GM19468 (cell line): ENCODE measurements at regions not wholly inside any gene's neighbourhood (a gene's known extent, or its start where the extent isn't known, plus 50 kb on each side); places are given as distances from the start of the nearest gene placed in this dataset.
"Not testable (repeated sequence)": the region's sequence is repeated elsewhere in the genome, so short reads cannot be mapped to it uniquely, and the experiment has no call there.

Experiments
- ATAC-seq: cut with Tn5 transposase; IDR thresholded peaks from one replicate; pipeline ENCODE4 v1.9.1; 2021; ENCODE audit warnings: mild to moderate bottlenecking, moderate library complexity, moderate number of reproducible peaks; ENCODE audit not compliant: unreplicated experiment; ENCODE audit errors: extremely low read depth

GRCh38 chr9:78383130-78383529 is 86.2 kb downstream of the PSAT1 start:
- no peak for ATAC-seq

- ATAC-seq, result no peak
Observed at GRCh38 chr9:78386348-78386747, 89.4 kb downstream of the PSAT1 start.

GRCh38 chr9:78386773-78387172 is 89.8 kb downstream of the PSAT1 start:
- ATAC-seq, result no peak

- ATAC-seq, result no peak
Observed at GRCh38 chr9:78393340-78393739, 96.4 kb downstream of the PSAT1 start.

- no peak for ATAC-seq
Observed at GRCh38 chr9:78393932-78394331, 97.0 kb downstream of the PSAT1 start.

GRCh38 chr9:78396087-78396486 is 99.2 kb downstream of the PSAT1 start:
- no peak for ATAC-seq

GRCh38 chr9:78397045-78397444 is 100.1 kb downstream of the PSAT1 start:
- ATAC-seq, result no peak

- ATAC-seq, result no peak
Observed at GRCh38 chr9:78397454-78397853, 100.5 kb downstream of the PSAT1 start.

- no peak for ATAC-seq
Observed at GRCh38 chr9:78399153-78399552, 102.2 kb downstream of the PSAT1 start.

GRCh38 chr9:78400496-78400895 is 103.6 kb downstream of the PSAT1 start:
- no peak for ATAC-seq

GRCh38 chr9:78405461-78405860 is 108.5 kb downstream of the PSAT1 start:
- ATAC-seq, result no peak

- ATAC-seq, result no peak
Observed at GRCh38 chr9:78406146-78406545, 109.2 kb downstream of the PSAT1 start.

GRCh38 chr9:78406933-78407332 is 110.0 kb downstream of the PSAT1 start:
- ATAC-seq, result no peak

GRCh38 chr9:78407636-78408312 is 110.8 kb downstream of the PSAT1 start:
- no peak for ATAC-seq

GRCh38 chr9:78408388-78408787 is 111.5 kb downstream of the PSAT1 start:
- no peak for ATAC-seq

- ATAC-seq, result not testable (repeated sequence)
Observed at GRCh38 chr9:78409928-78410510, 113.1 kb downstream of the PSAT1 start.

- no peak for ATAC-seq
Observed at GRCh38 chr9:78422309-78422708, 125.4 kb downstream of the PSAT1 start.

- no peak for ATAC-seq
Observed at GRCh38 chr9:78424299-78424698, 127.4 kb downstream of the PSAT1 start.

- no peak for ATAC-seq
Observed at GRCh38 chr9:78428640-78429039, 131.7 kb downstream of the PSAT1 start.

- no peak for ATAC-seq
Observed at GRCh38 chr9:78430387-78430786, 133.5 kb downstream of the PSAT1 start.

GRCh38 chr9:78431039-78431438 is 134.1 kb downstream of the PSAT1 start:
- ATAC-seq, result not testable (repeated sequence)

- ATAC-seq, result no peak
Observed at GRCh38 chr9:78436873-78437272, 139.9 kb downstream of the PSAT1 start.
